ENCODE measurements at regions not wholly inside any gene's neighbourhood (a gene's known extent, or its start where the extent isn't known, plus 50 kb on each side); places are given as distances from the start of the nearest gene placed in this dataset.

DNA sequence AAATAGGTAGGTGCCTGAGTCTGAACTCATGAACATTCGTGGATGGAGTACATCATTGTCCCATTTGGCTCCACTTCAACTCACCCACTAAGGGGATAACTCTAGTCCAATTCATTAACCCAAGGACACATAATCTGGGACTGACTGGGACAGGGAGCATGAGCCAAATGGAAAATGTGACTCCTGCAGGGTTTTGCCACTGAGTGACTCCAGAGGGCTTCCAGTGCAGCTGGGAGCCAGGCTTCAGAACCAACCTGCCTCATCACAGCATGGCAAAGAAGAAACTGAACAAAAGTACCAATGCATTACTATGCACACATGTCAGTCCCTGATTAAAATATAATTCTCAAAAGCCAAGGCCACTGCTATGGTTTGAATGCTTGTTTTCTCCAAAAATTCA is 159.7 kb upstream of the SNX2 start:
- DNase-seq (ENCODE audit: low read depth, low spot score) (no peak), ATAC-seq (no peak)
- intact Hi-C loops (cut with micrococcal nuclease) = no loop called here
- Histone ChIP-seq H3K4me2 (ENCODE audit: low read length) (no peak overlapping the region), H3K27me3 (ENCODE audit: insufficient read depth, low read length) (no peaks in the 10 kb centered on the region), H3K9ac (ENCODE audit: low read length) (no peak overlapping the region), H3K36me3 (ENCODE audit: control insufficient read depth in 1 of 2, insufficient read depth in 2 of 2, low read length in 2 of 2) (no peaks in the 10 kb centered on the region), H3K4me1 (ENCODE audit: control insufficient read depth in 1 of 2, insufficient read depth in 2 of 2, low read length in 2 of 2) (no peaks in the 10 kb centered on the region), H3K27ac (ENCODE audit: low read depth, low read length) (no peak overlapping the region), H2AFZ (ENCODE audit: low read depth, low read length, poor library complexity, severe bottlenecking) (no peak overlapping the region), H3K9me2 (ENCODE audit: insufficient read depth) (no peaks in the 10 kb centered on the region), H4K20me1 (ENCODE audit: insufficient read depth) (no peaks in the 10 kb centered on the region), H3K9me3 (ENCODE audit: control insufficient read depth in 1 of 2, insufficient read depth in 1 of 2, low read depth in 1 of 2, low read length in 2 of 2) (no peaks in the 10 kb centered on the region), H3K79me2 (ENCODE audit: insufficient read depth, low read length) (no peaks in the 10 kb centered on the region), H3K4me3 (replicated peaks in 1 of 2; ENCODE audit: low read depth in 1 of 2, low read length in 2 of 2) (no peak overlapping the region)
- ChIA-PET CTCF (no interaction called here), POLR2A (no interaction called here), RAD21 (ENCODE audit: low non-redundant PET in 1 of 2, low total read pairs in 2 of 2, uncharacterized antibody in 2 of 2, unreplicated experiment in 2 of 2) (no interaction called here)
- no peak for TF ChIP-seq ZFX (IDR thresholded peaks at IDR 0.05)
- TF ChIP-seq CBX3 (IDR thresholded peaks at IDR 0.05; ENCODE audit: low read depth) = no peak
- TF ChIP-seq SIN3A (IDR thresholded peaks at IDR 0.05; ENCODE audit: low read depth) = no peak
- TF ChIP-seq, protein P1, sequence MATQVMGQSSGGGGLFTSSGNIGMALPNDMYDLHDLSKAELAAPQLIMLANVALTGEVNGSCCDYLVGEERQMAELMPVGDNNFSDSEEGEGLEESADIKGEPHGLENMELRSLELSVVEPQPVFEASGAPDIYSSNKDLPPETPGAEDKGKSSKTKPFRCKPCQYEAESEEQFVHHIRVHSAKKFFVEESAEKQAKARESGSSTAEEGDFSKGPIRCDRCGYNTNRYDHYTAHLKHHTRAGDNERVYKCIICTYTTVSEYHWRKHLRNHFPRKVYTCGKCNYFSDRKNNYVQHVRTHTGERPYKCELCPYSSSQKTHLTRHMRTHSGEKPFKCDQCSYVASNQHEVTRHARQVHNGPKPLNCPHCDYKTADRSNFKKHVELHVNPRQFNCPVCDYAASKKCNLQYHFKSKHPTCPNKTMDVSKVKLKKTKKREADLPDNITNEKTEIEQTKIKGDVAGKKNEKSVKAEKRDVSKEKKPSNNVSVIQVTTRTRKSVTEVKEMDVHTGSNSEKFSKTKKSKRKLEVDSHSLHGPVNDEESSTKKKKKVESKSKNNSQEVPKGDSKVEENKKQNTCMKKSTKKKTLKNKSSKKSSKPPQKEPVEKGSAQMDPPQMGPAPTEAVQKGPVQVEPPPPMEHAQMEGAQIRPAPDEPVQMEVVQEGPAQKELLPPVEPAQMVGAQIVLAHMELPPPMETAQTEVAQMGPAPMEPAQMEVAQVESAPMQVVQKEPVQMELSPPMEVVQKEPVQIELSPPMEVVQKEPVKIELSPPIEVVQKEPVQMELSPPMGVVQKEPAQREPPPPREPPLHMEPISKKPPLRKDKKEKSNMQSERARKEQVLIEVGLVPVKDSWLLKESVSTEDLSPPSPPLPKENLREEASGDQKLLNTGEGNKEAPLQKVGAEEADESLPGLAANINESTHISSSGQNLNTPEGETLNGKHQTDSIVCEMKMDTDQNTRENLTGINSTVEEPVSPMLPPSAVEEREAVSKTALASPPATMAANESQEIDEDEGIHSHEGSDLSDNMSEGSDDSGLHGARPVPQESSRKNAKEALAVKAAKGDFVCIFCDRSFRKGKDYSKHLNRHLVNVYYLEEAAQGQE (IDR thresholded peaks at IDR 0.05; ENCODE audit: low read depth) = no peak
- no peak for TF ChIP-seq CEBPB (IDR thresholded peaks at IDR 0.05; ENCODE audit: low read depth)
- no peak for TF ChIP-seq RAD21 (IDR thresholded peaks at IDR 0.05; ENCODE audit: low read depth)
- TF ChIP-seq, protein P2, sequence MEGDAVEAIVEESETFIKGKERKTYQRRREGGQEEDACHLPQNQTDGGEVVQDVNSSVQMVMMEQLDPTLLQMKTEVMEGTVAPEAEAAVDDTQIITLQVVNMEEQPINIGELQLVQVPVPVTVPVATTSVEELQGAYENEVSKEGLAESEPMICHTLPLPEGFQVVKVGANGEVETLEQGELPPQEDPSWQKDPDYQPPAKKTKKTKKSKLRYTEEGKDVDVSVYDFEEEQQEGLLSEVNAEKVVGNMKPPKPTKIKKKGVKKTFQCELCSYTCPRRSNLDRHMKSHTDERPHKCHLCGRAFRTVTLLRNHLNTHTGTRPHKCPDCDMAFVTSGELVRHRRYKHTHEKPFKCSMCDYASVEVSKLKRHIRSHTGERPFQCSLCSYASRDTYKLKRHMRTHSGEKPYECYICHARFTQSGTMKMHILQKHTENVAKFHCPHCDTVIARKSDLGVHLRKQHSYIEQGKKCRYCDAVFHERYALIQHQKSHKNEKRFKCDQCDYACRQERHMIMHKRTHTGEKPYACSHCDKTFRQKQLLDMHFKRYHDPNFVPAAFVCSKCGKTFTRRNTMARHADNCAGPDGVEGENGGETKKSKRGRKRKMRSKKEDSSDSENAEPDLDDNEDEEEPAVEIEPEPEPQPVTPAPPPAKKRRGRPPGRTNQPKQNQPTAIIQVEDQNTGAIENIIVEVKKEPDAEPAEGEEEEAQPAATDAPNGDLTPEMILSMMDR (IDR thresholded peaks at IDR 0.05 in 2 of 3, conservative IDR thresholded peaks at IDR 0.05 in 1 of 3; ENCODE audit: borderline replicate concordance in 1 of 3, insufficient read depth in 1 of 3, low read depth in 2 of 3, low read length in 2 of 3) = no peak
- no peak for TF ChIP-seq EZH2phosphoT487 (IDR thresholded peaks at IDR 0.05; ENCODE audit: borderline replicate concordance)
- TF ChIP-seq YY1 (IDR thresholded peaks at IDR 0.05; ENCODE audit: extremely low read depth, insufficient replicate concordance, low read depth, low read length) = no peak
- no peak for TF ChIP-seq ELF1 (IDR thresholded peaks at IDR 0.05; ENCODE audit: borderline replicate concordance, low read depth)
- BruUV-seq (replicated peaks) = no TSS peak
